ENCODE measurements at regions not wholly inside any gene's neighbourhood (a gene's known extent, or its start where the extent isn't known, plus 50 kb on each side); places are given as distances from the start of the nearest gene placed in this dataset.

DNA sequence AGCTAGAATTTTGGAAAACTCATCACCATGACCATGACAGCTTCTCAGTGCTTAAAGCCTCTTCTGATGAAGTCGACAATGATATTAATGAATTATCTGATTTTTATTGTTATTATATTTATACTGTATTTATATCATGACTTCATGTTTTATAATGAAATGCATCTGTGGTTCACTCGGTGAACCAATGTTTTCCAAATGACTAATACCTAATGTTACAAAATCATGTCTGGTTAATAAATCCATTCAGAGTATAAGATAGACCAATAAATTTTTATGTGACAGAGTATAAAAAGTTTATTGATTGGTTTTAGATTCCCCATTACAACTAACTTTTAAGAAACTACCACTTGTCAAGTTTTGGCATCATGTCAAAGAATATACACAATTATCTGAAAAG lies 416.5 kb downstream of the MLLT3 start:
- H3K4me3 ChIP-seq (ENCODE audit: low read length) = no peak overlapping the region
- TF ChIP-seq CTCF (conservative IDR thresholded peaks at IDR 0.05; ENCODE audit: low read length) = no peak
- DNase-seq (ENCODE audit: low read depth) = peak; percentile 12

DNA sequence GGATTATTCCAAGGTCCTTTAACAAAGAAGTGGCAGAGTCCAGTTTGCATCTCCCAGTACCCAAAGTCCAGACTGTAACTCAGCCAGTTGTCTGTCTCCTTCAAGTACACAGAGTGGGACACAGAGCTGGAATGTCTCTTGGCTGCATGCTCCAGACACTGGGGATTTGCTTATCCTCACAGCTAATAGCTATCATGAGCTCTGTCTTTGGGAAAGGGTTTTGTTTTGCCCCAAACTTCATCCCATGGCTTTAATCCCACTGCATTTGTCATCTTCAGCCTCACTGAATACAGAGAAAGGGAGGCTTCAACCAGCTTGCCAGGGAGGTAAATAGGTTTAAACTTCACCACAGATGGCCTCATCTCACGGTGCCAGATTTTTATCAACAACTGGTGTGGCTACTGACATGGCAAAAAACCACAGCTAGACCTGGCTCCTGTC lies 412.2 kb upstream of the SLC24A2 start:
- DNase-seq (ENCODE audit: low read depth) = no peak
- TF ChIP-seq CTCF (conservative IDR thresholded peaks at IDR 0.05; ENCODE audit: low read length) = no peak
- no peak overlapping the region for H3K4me3 ChIP-seq (ENCODE audit: low read length)

- H3K4me3 ChIP-seq (ENCODE audit: low read length) = no peak overlapping the region
- TF ChIP-seq CTCF (conservative IDR thresholded peaks at IDR 0.05; ENCODE audit: low read length) = no peak
- DNase-seq (ENCODE audit: low read depth) = no peak
Observed at GRCh38 chr9:20200581-20200980, 411.7 kb upstream of the SLC24A2 start.

DNA sequence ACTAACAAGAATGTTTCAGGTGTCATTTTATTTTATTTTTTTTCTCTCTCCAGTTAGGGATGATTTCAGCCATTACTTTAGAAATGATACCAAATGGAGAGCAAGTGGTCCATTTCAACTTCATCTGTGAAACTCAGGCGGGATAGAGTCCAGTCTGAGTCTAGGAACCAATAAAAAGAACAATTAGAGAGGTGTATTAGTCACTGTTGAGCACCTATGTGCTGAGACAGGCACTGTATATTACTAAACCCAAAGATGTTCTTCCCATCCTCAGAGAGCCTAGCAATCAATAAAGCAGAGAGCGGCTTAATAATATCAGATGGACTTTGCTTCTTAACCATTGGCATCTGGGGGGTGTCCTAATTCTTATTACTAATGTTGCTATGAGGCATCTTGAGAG lies 410.3 kb upstream of the SLC24A2 start:
- no peak for DNase-seq (ENCODE audit: low read depth)
- H3K4me3 ChIP-seq (ENCODE audit: low read length) = no peak overlapping the region
- TF ChIP-seq CTCF (conservative IDR thresholded peaks at IDR 0.05; ENCODE audit: low read length) = no peak

DNA sequence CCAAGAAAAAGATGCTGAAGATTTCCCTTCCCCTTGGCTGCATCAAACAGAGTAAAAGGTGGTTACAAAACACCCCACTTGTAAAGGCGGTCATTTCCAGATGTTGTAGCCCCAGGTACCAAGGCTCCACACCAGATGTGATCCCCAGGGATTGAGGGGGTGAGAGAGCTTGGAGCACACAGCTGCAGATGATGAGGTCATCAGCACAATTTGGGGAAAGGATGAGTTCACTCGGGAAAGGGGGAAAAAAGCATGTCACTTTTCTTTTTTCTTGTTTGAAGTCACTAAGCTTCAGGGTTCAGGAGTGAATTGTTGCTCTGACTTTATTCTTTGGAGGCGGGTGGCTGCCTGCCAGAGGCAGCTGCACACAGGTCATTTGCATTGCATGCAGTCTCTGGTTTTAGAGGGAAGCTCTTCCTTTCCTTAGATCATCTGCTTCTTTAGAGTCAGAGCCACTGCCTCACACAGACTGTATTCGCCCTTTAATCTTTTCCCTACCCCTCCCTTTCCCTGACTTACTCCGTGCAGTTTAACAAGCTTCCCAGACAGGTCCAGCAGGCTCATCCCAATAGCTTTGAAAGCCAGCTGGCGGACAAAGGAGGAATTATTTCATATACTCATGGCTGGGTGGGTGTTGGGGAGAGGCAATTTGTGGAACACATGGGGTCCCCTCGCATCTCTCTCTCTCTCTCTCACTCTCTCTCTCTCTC lies 409.3 kb upstream of the SLC24A2 start:
- TF ChIP-seq CTCF (conservative IDR thresholded peaks at IDR 0.05; ENCODE audit: low read length) = no peak
- no peak for DNase-seq (ENCODE audit: low read depth)
- H3K4me3 ChIP-seq (ENCODE audit: low read length) = no peak overlapping the region

GRCh38 chr9:20191228-20191840 lies 402.5 kb upstream of the SLC24A2 start:
- H3K4me3 ChIP-seq (ENCODE audit: low read length) = no peak overlapping the region
- TF ChIP-seq CTCF (conservative IDR thresholded peaks at IDR 0.05; ENCODE audit: low read length) = no peak
- DNase-seq (ENCODE audit: low read depth) = no peak

- DNase-seq (ENCODE audit: low read depth) = no peak
- H3K4me3 ChIP-seq (ENCODE audit: low read length) = no peak overlapping the region
- no peak for TF ChIP-seq CTCF (conservative IDR thresholded peaks at IDR 0.05; ENCODE audit: low read length)
Observed at GRCh38 chr9:20189871-20190270, 401.0 kb upstream of the SLC24A2 start.
